ENCODE measurements at regions not wholly inside any gene's neighbourhood (a gene's known extent, or its start where the extent isn't known, plus 50 kb on each side); places are given as distances from the start of the nearest gene placed in this dataset.
A peak's percentile ranks its signal among the peaks of the same experiment; 100 is the strongest.

DNA sequence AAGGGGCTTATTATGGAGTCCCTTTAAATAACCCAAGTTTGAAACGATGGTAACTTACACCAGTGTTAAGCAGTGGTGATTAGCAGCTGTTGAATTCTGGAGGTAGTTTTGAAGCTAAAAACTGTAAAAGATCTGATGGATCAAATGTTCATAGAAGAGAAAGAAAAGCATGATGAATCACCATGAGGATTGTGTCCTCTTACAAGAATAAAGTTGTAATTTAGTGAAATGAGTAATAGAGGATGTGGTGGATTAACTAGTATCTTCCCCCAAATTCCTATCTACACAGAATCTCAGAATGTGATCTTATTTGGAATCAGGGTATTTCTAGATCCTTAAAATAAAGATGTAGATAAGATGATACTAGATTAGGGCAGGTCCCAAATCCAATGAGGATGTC lies 1138.2 kb upstream of the TMEFF2 start:
- TF ChIP-seq, protein P1, sequence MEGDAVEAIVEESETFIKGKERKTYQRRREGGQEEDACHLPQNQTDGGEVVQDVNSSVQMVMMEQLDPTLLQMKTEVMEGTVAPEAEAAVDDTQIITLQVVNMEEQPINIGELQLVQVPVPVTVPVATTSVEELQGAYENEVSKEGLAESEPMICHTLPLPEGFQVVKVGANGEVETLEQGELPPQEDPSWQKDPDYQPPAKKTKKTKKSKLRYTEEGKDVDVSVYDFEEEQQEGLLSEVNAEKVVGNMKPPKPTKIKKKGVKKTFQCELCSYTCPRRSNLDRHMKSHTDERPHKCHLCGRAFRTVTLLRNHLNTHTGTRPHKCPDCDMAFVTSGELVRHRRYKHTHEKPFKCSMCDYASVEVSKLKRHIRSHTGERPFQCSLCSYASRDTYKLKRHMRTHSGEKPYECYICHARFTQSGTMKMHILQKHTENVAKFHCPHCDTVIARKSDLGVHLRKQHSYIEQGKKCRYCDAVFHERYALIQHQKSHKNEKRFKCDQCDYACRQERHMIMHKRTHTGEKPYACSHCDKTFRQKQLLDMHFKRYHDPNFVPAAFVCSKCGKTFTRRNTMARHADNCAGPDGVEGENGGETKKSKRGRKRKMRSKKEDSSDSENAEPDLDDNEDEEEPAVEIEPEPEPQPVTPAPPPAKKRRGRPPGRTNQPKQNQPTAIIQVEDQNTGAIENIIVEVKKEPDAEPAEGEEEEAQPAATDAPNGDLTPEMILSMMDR (IDR thresholded peaks at IDR 0.05; ENCODE audit: unreplicated experiment), result no peak

DNA sequence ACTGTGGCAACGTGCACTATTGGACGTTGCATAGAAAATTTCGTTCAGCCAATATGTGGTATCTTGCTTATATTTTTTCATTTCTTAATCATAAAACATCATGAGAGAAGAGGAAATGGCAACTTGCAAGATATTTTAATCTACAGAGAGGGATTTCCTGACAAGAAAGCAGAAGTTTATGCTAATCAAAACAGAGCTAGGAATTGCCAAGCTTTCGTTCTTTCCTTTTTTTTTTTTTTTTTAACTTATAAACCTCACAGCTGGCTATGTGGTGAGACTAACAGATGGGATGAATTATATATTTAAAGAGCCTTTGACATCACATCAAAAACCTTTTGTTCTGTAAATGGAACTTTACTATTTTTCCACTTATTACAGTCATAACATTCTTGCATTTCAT lies 1136.9 kb upstream of the TMEFF2 start:
- DNase-seq (ENCODE audit: unreplicated experiment), result no peak
- peaks cover 7% of the 10 kb centered on the region for H3K9me3 Mint-ChIP-seq (ENCODE audit: unreplicated experiment)
- no TSS peak for BruUV-seq (replicated peaks)
- no peak overlapping the region for H3K27ac Mint-ChIP-seq (ENCODE audit: low read depth, unreplicated experiment)
- POLR2A ChIA-PET, result interaction anchor here (0.7 kb wide), 1 partner anchor 229 kb away, joined by 3 read pairs; no protein-coding TSS in a partner anchor
- no peaks in the 10 kb centered on the region for H3K27me3 Mint-ChIP-seq (ENCODE audit: insufficient read depth, unreplicated experiment)
- intact Hi-C loops (cut with micrococcal nuclease), result no loop called here
- peaks cover 8% of the 10 kb centered on the region for H3K4me1 Mint-ChIP-seq (ENCODE audit: insufficient read depth, unreplicated experiment)
- H3K36me3 Mint-ChIP-seq (ENCODE audit: insufficient read depth, unreplicated experiment), result no peaks in the 10 kb centered on the region
- TF ChIP-seq, protein P1 (IDR thresholded peaks at IDR 0.05; ENCODE audit: unreplicated experiment), result no peak
- H3K4me3 Mint-ChIP-seq (ENCODE audit: unreplicated experiment), result no peak overlapping the region
- CTCF ChIA-PET, result no interaction called here

More for the DNA sequence above, 1138.2 kb upstream of the TMEFF2 start:
- peaks cover 8% of the 10 kb centered on the region for H3K4me1 Mint-ChIP-seq (ENCODE audit: insufficient read depth, unreplicated experiment)
- H3K27me3 Mint-ChIP-seq (ENCODE audit: insufficient read depth, unreplicated experiment), result no peaks in the 10 kb centered on the region
- H3K36me3 Mint-ChIP-seq (ENCODE audit: insufficient read depth, unreplicated experiment), result no peaks in the 10 kb centered on the region
- intact Hi-C loops (cut with micrococcal nuclease), result no loop called here
- ChIA-PET CTCF (no interaction called here), POLR2A (no interaction called here)
- DNase-seq (ENCODE audit: unreplicated experiment), result no peak
- H3K27ac Mint-ChIP-seq (ENCODE audit: low read depth, unreplicated experiment), result no peak overlapping the region
- H3K4me3 Mint-ChIP-seq (ENCODE audit: unreplicated experiment), result no peak overlapping the region
- peaks cover 7% of the 10 kb centered on the region for H3K9me3 Mint-ChIP-seq (ENCODE audit: unreplicated experiment)
- BruUV-seq (replicated peaks), result no TSS peak

DNA sequence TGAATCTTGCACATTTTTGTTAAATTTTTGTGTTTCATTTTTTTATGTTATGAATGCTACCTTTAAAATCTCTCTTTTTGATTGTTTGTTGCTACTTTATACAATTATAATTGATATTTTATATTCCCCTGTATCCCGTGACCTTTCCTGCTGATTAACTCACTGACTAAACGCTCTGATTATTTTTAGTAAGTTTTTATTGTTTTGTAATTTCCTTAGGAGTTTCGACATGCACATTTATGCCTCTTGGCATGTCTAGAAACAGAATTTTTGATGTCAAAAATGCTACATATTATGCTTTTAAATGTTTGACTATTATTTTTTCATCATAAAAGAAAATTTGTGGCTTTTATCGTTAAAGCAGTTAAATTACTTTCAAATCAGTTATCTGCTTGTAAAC lies 1131.6 kb upstream of the TMEFF2 start:
- DNase-seq (ENCODE audit: unreplicated experiment), result peak; percentile 5
- BruUV-seq (replicated peaks), result no TSS peak
- no peak overlapping the region for H3K4me3 Mint-ChIP-seq (ENCODE audit: unreplicated experiment)
- CTCF ChIA-PET, result no interaction called here
- no peaks in the 10 kb centered on the region for H3K9me3 Mint-ChIP-seq (ENCODE audit: unreplicated experiment)
- TF ChIP-seq, protein P1 (IDR thresholded peaks at IDR 0.05; ENCODE audit: unreplicated experiment), result no peak
- no peaks in the 10 kb centered on the region for H3K4me1 Mint-ChIP-seq (ENCODE audit: insufficient read depth, unreplicated experiment)
- POLR2A ChIA-PET, result no interaction called here
- H3K36me3 Mint-ChIP-seq (ENCODE audit: insufficient read depth, unreplicated experiment), result no peaks in the 10 kb centered on the region
- no peak overlapping the region for H3K27ac Mint-ChIP-seq (ENCODE audit: low read depth, unreplicated experiment)
- no peaks in the 10 kb centered on the region for H3K27me3 Mint-ChIP-seq (ENCODE audit: insufficient read depth, unreplicated experiment)
- intact Hi-C loops (cut with micrococcal nuclease), result no loop called here

DNA sequence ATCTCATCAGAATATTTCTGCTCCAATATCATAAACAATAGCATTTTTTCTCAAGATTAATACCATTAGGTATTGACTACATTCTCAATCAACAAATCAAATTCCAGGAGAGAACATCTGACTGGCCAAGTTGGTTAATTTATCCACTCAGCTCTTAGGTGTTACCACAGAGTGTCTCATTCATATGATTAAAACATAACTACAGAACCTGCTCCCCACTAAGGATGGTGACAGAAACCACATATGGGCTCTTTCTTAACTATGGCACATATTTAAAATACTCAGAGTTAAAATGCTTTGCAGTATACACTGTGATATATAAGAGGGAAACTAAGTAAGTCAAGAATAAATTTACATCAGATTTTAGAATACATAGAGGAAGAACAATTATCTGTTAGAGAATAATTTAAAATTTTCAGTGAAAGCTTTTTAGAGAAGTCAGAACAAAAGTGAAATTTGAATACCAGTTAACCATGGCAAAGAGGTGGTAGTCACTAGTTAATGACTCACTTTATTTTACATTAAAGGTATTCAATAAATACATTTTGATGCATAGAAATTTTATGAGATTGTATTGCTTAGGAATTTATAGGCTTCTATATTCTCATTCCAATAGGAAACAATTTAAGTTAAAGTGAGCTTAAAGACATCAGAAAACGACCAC lies 1120.8 kb upstream of the TMEFF2 start:
- Mint-ChIP-seq H3K9me3 (ENCODE audit: unreplicated experiment) (no peaks in the 10 kb centered on the region), H3K27me3 (ENCODE audit: insufficient read depth, unreplicated experiment) (no peaks in the 10 kb centered on the region), H3K4me3 (ENCODE audit: unreplicated experiment) (no peak overlapping the region), H3K36me3 (ENCODE audit: insufficient read depth, unreplicated experiment) (no peaks in the 10 kb centered on the region), H3K4me1 (ENCODE audit: insufficient read depth, unreplicated experiment) (no peaks in the 10 kb centered on the region), H3K27ac (ENCODE audit: low read depth, unreplicated experiment) (no peak overlapping the region)
- ChIA-PET CTCF (interaction anchor here (1.2 kb wide), 1 partner anchor 53 kb away, joined by 3 read pairs; no protein-coding TSS in a partner anchor), POLR2A (no interaction called here)
- no peak for DNase-seq (ENCODE audit: unreplicated experiment)
- TF ChIP-seq, protein P1 (IDR thresholded peaks at IDR 0.05; ENCODE audit: unreplicated experiment), result no peak
- BruUV-seq (replicated peaks), result no TSS peak
- intact Hi-C loops (cut with micrococcal nuclease), result no loop called here
